SKM-1 (cell line): ENCODE measurements at regions not wholly inside any gene's neighbourhood (a gene's known extent, or its start where the extent isn't known, plus 50 kb on each side); places are given as distances from the start of the nearest gene placed in this dataset.

Experiments used
- DNase-seq: peaks from one replicate; lab custom pipeline; 2025; ENCODE audit not compliant: unreplicated experiment; lab: John Stamatoyannopoulos, UW

DNA sequence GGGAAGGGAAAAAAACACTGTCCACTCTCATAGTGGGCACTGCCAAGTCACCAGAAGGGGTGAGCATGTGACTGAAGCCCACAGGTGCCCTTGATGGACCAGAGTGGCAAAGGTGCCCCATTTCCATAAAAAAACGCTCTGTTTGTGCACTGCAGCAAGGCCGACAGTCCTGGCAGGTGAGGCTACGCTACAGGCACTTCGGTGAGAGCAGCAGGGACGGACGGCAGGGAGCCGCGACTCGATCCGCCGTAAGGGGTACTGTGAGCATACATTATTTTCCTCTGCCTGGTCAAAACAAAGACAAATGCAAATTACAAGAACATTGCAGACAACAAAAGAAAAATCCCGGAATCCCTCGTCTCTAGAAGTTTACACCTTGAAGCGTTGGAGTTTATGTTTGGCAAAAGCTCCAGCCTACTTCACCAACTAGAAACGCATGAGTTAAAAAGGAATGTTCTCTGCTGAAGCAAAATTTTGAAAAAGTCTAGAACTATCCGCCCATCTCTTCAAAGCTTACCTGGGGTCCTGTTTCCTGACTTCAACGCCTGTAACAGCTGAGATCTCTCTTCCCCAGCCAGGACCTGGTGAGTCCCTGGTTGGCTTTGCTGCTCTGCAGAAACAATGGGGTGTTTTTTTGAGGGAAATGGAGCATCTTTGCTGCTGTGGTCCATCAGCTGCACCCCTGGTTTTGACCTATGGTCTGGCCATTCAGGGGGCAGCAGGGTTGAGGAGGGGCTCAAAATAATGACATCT is 52.9 kb upstream of the RFLNA start:
- DNase-seq = no peak

DNA sequence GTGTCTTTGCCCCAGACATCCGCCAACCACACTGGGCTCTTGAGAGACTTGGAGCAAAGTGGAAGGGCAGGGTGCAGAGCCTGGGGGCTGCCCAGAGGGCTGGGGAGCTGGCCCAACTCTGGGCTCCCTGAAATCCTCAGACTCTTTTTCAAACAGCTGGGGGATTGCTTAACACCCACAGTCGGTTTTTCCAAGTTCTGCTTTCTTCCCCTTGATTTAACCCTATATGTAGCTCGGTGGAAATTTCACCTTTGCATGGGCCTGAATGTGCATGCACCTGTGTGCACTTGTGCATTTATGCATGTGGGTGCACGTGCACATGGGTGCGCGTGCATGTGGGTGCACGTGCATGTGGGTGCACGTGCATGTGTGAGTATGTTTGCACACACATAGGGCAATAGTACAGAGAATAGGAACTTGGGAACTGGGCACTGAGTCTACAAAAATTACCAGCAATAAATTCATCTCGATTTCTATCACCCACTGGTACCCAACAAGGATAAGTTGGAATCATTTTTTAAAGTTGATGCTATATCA is 52.3 kb upstream of the RFLNA start:
- DNase-seq = peak; percentile 7

DNA sequence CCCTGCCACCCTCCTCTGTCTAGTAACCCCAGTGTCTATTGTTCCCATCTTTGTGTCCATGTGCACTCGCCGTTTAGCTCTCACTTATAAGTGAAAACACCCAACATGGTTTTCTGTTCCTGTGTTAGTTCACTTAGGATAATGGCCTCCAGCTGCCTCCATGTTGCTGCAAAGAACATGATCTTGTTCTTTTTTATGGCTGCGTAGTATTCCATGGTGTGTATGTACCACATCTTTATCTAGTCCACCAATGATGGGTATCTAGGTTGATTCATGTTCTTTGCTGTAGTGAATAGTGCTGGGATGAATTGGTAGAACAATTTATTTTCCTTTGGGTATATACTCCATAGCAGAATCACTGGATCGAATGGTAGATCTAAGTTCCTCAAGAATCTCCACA is 51.0 kb upstream of the RFLNA start:
- no peak for DNase-seq
